HCT116 (cell line): ENCODE measurements at regions not wholly inside any gene's neighbourhood (a gene's known extent, or its start where the extent isn't known, plus 50 kb on each side); places are given as distances from the start of the nearest gene placed in this dataset.

Source experiments
- ATAC-seq: fragments of 200-7000 bp; cut with Tn5 transposase; 2 replicates; pipeline ENCODE4 v1.9.1; 2020; ENCODE audit warnings: mild to moderate bottlenecking, moderate library complexity
- BruUV-seq: library from RNA; stranded (reverse); fragments of 400-500 nt; replicated peaks from 2 replicates; lab custom pipeline; 2021; lab: Mats Ljungman, UMichigan
- CTCF ChIA-PET: fragments of 300-600 bp; sonication (Branson Sonifier 250); formaldehyde crosslinking; loops from one replicate; lab custom pipeline; 2021; ENCODE audit warnings: antibody characterized with exemption; lab: Charles Lee
- POLR2A ChIA-PET: fragments of 300-600, 350-600 bp; sonication (Branson Sonifier 250); formaldehyde crosslinking; loops from one replicate; lab custom pipeline; 2021; ENCODE audit warnings: antibody characterized with exemption; lab: Charles Lee
- RAD21 ChIA-PET, 2 experiments: fragments of 300-600 bp; sonication (Branson Sonifier 250); formaldehyde crosslinking; loops; one replicate each; lab custom pipeline; 2023; ENCODE audit warnings: low total read pairs in 2 of 2; ENCODE audit not compliant: uncharacterized antibody in 2 of 2, unreplicated experiment in 2 of 2, low non-redundant PET in 1 of 2; lab: Charles Lee
- DNase-seq: peaks from one replicate; pipeline ENCODE4 v3.0.0-alpha.2; 2010; ENCODE audit warnings: low read depth, low spot score
- H2AFZ ChIP-seq: fragments of 200-600 bp; shearing (Covaris generic), sonication (generic); 2 replicates; pipeline ENCODE4 v1.6.1; 2017; ENCODE audit warnings: low read depth, mixed run types, mixed read lengths, antibody characterized with exemption, low read length; ENCODE audit not compliant: poor library complexity, severe bottlenecking
- H3K27ac ChIP-seq: 2 replicates; pipeline ENCODE4 v1.5.1; 2012; ENCODE audit warnings: low read depth, low read length
- H3K27me3 ChIP-seq: fragments of 200-600 bp; sonication (generic); 2 replicates; pipeline ENCODE4 v1.6.1; 2016; ENCODE audit warnings: mixed run types, low read length, mixed read lengths; ENCODE audit not compliant: insufficient read depth
- H3K36me3 ChIP-seq, 2 experiments: fragments of 200-500 bp in 1 of 2; fragments of 200-600 bp in 1 of 2; sonication (Bioruptor generic) in 1 of 2; sonication (generic) in 1 of 2; 2 replicates each; pipeline versions ENCODE4 v1.5.1 to v1.6.1; 2014 to 2016; ENCODE audit warnings: low read length in 2 of 2, inconsistent platforms in 1 of 2, mixed read lengths in 1 of 2, mixed run types in 1 of 2; ENCODE audit not compliant: insufficient read depth in 2 of 2, control insufficient read depth in 1 of 2
- H3K4me1 ChIP-seq, 2 experiments: fragments of 200-600 bp in 1 of 2; sonication (generic) in 1 of 2; 2 replicates each; pipeline versions ENCODE4 v1.5.1 to v1.6.1; 2012 to 2017; ENCODE audit warnings: low read length in 2 of 2, inconsistent platforms in 1 of 2, mild to moderate bottlenecking in 1 of 2, mixed read lengths in 1 of 2, mixed run types in 1 of 2, moderate library complexity in 1 of 2; ENCODE audit not compliant: insufficient read depth in 2 of 2, control insufficient read depth in 1 of 2
- H3K4me2 ChIP-seq: fragments of 200-600 bp; sonication (generic); 2 replicates; pipeline ENCODE4 v1.6.1; 2017; ENCODE audit warnings: mixed run types, low read length, mixed read lengths
- H3K4me3 ChIP-seq, 2 experiments: fragments of 200-600 bp in 1 of 2; sonication (generic) in 1 of 2; replicated peaks in 1 of 2; 2 replicates each; pipeline ENCODE4 v1.5.1; 2011 to 2016; ENCODE audit warnings: low read length in 2 of 2, control low read depth in 1 of 2, low read depth in 1 of 2, mild to moderate bottlenecking in 1 of 2, mixed read lengths in 1 of 2, mixed run types in 1 of 2
- H3K79me2 ChIP-seq: fragments of 200-600 bp; sonication (generic); 2 replicates; pipeline ENCODE4 v1.6.1; 2017; ENCODE audit warnings: mild to moderate bottlenecking, mixed run types, low read length, moderate library complexity, mixed read lengths; ENCODE audit not compliant: insufficient read depth
- H3K9ac ChIP-seq: fragments of 200-600 bp; sonication (generic); 2 replicates; pipeline ENCODE4 v1.6.1; 2016; ENCODE audit warnings: low read length, mixed read lengths
- H3K9me2 ChIP-seq: fragments of 200-600 bp; sonication (generic), shearing (Covaris generic); 2 replicates; pipeline ENCODE4 v1.6.1; 2017; ENCODE audit warnings: mixed run types, mild to moderate bottlenecking, moderate library complexity; ENCODE audit not compliant: insufficient read depth
- H3K9me3 ChIP-seq, 2 experiments: fragments of 200-500 bp in 1 of 2; fragments of 200-600 bp in 1 of 2; sonication (Bioruptor generic) in 1 of 2; sonication (generic) in 1 of 2; 2 replicates each; pipeline ENCODE4 v1.6.1; 2014 to 2017; ENCODE audit warnings: low read length in 2 of 2, mixed read lengths in 2 of 2, inconsistent platforms in 1 of 2, low read depth in 1 of 2, mild to moderate bottlenecking in 1 of 2, mixed run types in 1 of 2, moderate library complexity in 1 of 2; ENCODE audit not compliant: control insufficient read depth in 1 of 2, insufficient read depth in 1 of 2
- H4K20me1 ChIP-seq: fragments of 200-600 bp; sonication (generic), shearing (Covaris generic); 2 replicates; pipeline ENCODE4 v1.6.1; 2017; ENCODE audit warnings: mixed run types, mild to moderate bottlenecking, moderate library complexity; ENCODE audit not compliant: insufficient read depth
- EZH2phosphoT487 ChIP-seq: fragments of 200-600 bp; IDR thresholded peaks from 2 replicates; pipeline ENCODE4 v1.6.1; 2018; ENCODE audit warnings: antibody characterized with exemption, borderline replicate concordance
- JUND ChIP-seq: IDR thresholded peaks from 2 replicates; pipeline ENCODE4 v1.6.1; 2012
- MAX ChIP-seq: IDR thresholded peaks from 2 replicates; pipeline ENCODE4 v1.6.1; 2012
- POLR2AphosphoS5 ChIP-seq: IDR thresholded peaks from 2 replicates; pipeline ENCODE4 v1.6.1; 2011; ENCODE audit warnings: mild to moderate bottlenecking, low read depth, low read length, moderate library complexity
- RAD21 ChIP-seq: IDR thresholded peaks from 2 replicates; pipeline ENCODE4 v1.6.1; 2012; ENCODE audit warnings: low read depth, mild to moderate bottlenecking
- SRF ChIP-seq: IDR thresholded peaks from 2 replicates; pipeline ENCODE4 v1.6.1; 2012; ENCODE audit warnings: low read depth
- TCF7L2 ChIP-seq: IDR thresholded peaks from 2 replicates; pipeline ENCODE4 v1.7.0; 2011; ENCODE audit warnings: borderline replicate concordance, inconsistent platforms; ENCODE audit not compliant: insufficient read depth, insufficient read length; ENCODE audit errors: extremely low read depth
- YY1 ChIP-seq: IDR thresholded peaks from 2 replicates; pipeline ENCODE4 v1.6.1; 2011; ENCODE audit warnings: low read length, low read depth, moderate library complexity, mild to moderate bottlenecking; ENCODE audit not compliant: insufficient replicate concordance; ENCODE audit errors: extremely low read depth
- ZBTB33 ChIP-seq: IDR thresholded peaks from 2 replicates; pipeline ENCODE4 v1.6.1; 2011; ENCODE audit warnings: mild to moderate bottlenecking, low read length, moderate library complexity; ENCODE audit not compliant: insufficient replicate concordance; ENCODE audit errors: extremely low read depth
- ZFX ChIP-seq: fragments of 450-650 bp; IDR thresholded peaks from 2 replicates; pipeline ENCODE4 v1.6.1; 2017
- intact Hi-C: fragments of 100-400 bp; cut with micrococcal nuclease; formaldehyde crosslinking; loops from 2 replicates; pipeline ENCODE4 v1.10.0; 2022
- TF ChIP-seq, protein P1 (sequence below), 3 experiments: fragments of 200-600 bp in 1 of 3; sonication (generic) in 1 of 3; IDR thresholded peaks in 2 of 3; conservative IDR thresholded peaks in 1 of 3; 2 replicates each; pipeline ENCODE4 v1.5.1; 2012 to 2017; ENCODE audit warnings: low read depth in 2 of 3, low read length in 2 of 3, antibody characterized with exemption in 1 of 3, borderline replicate concordance in 1 of 3, control low read depth in 1 of 3, mild to moderate bottlenecking in 1 of 3, mixed read lengths in 1 of 3, mixed run types in 1 of 3, moderate library complexity in 1 of 3; ENCODE audit not compliant: insufficient read depth in 1 of 3
- TF ChIP-seq, protein P2 (sequence below): IDR thresholded peaks from 2 replicates; pipeline ENCODE4 v1.6.1; 2012; ENCODE audit warnings: low read depth

DNA sequence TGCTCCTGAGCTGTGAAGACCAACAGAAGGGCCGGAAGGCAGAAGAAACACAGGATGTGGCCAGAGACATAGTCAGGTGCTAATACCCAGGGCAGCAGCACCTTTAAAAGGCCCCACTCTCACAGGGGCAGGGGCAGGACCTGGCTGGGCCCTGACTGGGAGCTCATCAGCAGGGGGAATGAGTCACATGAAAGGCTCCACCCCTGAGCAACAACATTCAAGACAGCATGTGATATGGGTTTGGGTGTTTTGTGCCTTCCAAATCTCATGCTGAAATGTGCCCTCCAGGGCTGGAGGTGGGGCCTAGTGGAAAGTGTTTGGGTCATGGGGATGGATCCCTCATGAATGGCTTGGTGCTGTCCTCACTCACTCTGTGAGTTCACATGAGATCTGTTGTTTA lies 181.7 kb downstream of the ERCC6L2 start:
- Histone ChIP-seq H3K27me3 (no peaks in the 10 kb centered on the region), H3K4me2 (no peak overlapping the region), H3K27ac (no peak overlapping the region), H3K36me3 (no peaks in the 10 kb centered on the region), H3K4me3 (no peak overlapping the region), H3K4me1 (peaks cover 0 to 10% of the 10 kb centered on the region in 2 experiments; a peak in 1 of 4 replicates), H3K9ac (no peak overlapping the region), H3K79me2 (no peaks in the 10 kb centered on the region), H3K9me3 (no peaks in the 10 kb centered on the region), H2AFZ (no peak overlapping the region), H3K9me2 (no peaks in the 10 kb centered on the region), H4K20me1 (no peaks in the 10 kb centered on the region)
- ChIA-PET CTCF (no interaction called here), POLR2A (no interaction called here), RAD21 (interaction anchor here in 1 of 2 experiments (0.6 kb wide), 1 partner anchor 58 kb away, joined by 5 read pairs; no protein-coding TSS in a partner anchor)
- no TSS peak for BruUV-seq
- intact Hi-C loops, result no loop called here
- ATAC-seq (peak; percentile 42; the same call in 1 of the 2 replicates), DNase-seq (no peak)
- TF ChIP-seq TCF7L2 (no peak), SRF (no peak), EZH2phosphoT487 (no peak), MAX (no peak), POLR2AphosphoS5 (no peak), JUND (no peak), ZFX (no peak)
- TF ChIP-seq, protein P1, sequence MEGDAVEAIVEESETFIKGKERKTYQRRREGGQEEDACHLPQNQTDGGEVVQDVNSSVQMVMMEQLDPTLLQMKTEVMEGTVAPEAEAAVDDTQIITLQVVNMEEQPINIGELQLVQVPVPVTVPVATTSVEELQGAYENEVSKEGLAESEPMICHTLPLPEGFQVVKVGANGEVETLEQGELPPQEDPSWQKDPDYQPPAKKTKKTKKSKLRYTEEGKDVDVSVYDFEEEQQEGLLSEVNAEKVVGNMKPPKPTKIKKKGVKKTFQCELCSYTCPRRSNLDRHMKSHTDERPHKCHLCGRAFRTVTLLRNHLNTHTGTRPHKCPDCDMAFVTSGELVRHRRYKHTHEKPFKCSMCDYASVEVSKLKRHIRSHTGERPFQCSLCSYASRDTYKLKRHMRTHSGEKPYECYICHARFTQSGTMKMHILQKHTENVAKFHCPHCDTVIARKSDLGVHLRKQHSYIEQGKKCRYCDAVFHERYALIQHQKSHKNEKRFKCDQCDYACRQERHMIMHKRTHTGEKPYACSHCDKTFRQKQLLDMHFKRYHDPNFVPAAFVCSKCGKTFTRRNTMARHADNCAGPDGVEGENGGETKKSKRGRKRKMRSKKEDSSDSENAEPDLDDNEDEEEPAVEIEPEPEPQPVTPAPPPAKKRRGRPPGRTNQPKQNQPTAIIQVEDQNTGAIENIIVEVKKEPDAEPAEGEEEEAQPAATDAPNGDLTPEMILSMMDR (IDR thresholded peaks at IDR 0.05 in 2 of 3, conservative IDR thresholded peaks at IDR 0.05 in 1 of 3; ENCODE audit: borderline replicate concordance in 1 of 3, insufficient read depth in 1 of 3, low read depth in 2 of 3, low read length in 2 of 3), result no peak

GRCh38 chr9:96056226-96056625 lies 180.7 kb downstream of the ERCC6L2 start:
- no peak for ATAC-seq
- Histone ChIP-seq H4K20me1 (no peaks in the 10 kb centered on the region), H3K4me3 (no peak overlapping the region), H3K9me2 (no peaks in the 10 kb centered on the region), H3K27ac (no peak overlapping the region), H3K4me1 (peaks cover 0 to 6% of the 10 kb centered on the region in 2 experiments; a peak in 1 of 4 replicates), H3K27me3 (no peaks in the 10 kb centered on the region), H3K4me2 (no peak overlapping the region), H3K9me3 (no peaks in the 10 kb centered on the region), H2AFZ (no peak overlapping the region), H3K36me3 (no peaks in the 10 kb centered on the region), H3K79me2 (no peaks in the 10 kb centered on the region), H3K9ac (no peak overlapping the region)
- intact Hi-C loops, result no loop called here
- DNase-seq, result no peak
- ChIA-PET CTCF (no interaction called here), POLR2A (no interaction called here), RAD21 (no interaction called here)
- no TSS peak for BruUV-seq
- TF ChIP-seq YY1 (no peak), JUND (no peak), EZH2phosphoT487 (no peak), RAD21 (no peak), ZBTB33 (no peak)
- TF ChIP-seq, protein P2, sequence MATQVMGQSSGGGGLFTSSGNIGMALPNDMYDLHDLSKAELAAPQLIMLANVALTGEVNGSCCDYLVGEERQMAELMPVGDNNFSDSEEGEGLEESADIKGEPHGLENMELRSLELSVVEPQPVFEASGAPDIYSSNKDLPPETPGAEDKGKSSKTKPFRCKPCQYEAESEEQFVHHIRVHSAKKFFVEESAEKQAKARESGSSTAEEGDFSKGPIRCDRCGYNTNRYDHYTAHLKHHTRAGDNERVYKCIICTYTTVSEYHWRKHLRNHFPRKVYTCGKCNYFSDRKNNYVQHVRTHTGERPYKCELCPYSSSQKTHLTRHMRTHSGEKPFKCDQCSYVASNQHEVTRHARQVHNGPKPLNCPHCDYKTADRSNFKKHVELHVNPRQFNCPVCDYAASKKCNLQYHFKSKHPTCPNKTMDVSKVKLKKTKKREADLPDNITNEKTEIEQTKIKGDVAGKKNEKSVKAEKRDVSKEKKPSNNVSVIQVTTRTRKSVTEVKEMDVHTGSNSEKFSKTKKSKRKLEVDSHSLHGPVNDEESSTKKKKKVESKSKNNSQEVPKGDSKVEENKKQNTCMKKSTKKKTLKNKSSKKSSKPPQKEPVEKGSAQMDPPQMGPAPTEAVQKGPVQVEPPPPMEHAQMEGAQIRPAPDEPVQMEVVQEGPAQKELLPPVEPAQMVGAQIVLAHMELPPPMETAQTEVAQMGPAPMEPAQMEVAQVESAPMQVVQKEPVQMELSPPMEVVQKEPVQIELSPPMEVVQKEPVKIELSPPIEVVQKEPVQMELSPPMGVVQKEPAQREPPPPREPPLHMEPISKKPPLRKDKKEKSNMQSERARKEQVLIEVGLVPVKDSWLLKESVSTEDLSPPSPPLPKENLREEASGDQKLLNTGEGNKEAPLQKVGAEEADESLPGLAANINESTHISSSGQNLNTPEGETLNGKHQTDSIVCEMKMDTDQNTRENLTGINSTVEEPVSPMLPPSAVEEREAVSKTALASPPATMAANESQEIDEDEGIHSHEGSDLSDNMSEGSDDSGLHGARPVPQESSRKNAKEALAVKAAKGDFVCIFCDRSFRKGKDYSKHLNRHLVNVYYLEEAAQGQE, result no peak
